ENCODE measurements at regions not wholly inside any gene's neighbourhood (a gene's known extent, or its start where the extent isn't known, plus 50 kb on each side); places are given as distances from the start of the nearest gene placed in this dataset.

- TF ChIP-seq CTCF (conservative IDR thresholded peaks at IDR 0.05; ENCODE audit: low read depth, low read length) (no peak), EZH2phosphoT487 (IDR thresholded peaks at IDR 0.05; ENCODE audit: borderline replicate concordance, low read length) (no peak), EZH2 (IDR thresholded peaks at IDR 0.05; ENCODE audit: low read length, unreplicated experiment) (no peak)
Observed at GRCh38 chr15:60072826-60073465, 68.8 kb downstream of the FOXB1 start.

Data from PC-3 (cell line).